HEK293 (cell line): ENCODE measurements at regions not wholly inside any gene's neighbourhood (a gene's known extent, or its start where the extent isn't known, plus 50 kb on each side); places are given as distances from the start of the nearest gene placed in this dataset.

ENCODE experiments used
- BCL11A ChIP-seq: fragments of 450-650 bp; formaldehyde crosslinking; IDR thresholded peaks from 2 replicates; pipeline ENCODE4 v1.5.1; 2016; ENCODE audit warnings: low read depth, missing biosample characterization, missing genetic modification characterization
- CTCF ChIP-seq: fragments of 450-650 bp; formaldehyde crosslinking; IDR thresholded peaks from 2 replicates; pipeline ENCODE4 v1.5.1; 2016; ENCODE audit warnings: missing biosample characterization, missing genetic modification characterization
- HOXC10 ChIP-seq: sonication (generic); formaldehyde crosslinking; IDR thresholded peaks from 2 replicates; pipeline ENCODE4 v1.8.1; 2023; ENCODE audit warnings: mild to moderate bottlenecking, missing genetic modification reagents
- REPIN1 ChIP-seq: fragments of 450-650 bp; formaldehyde crosslinking; IDR thresholded peaks from 2 replicates; pipeline ENCODE4 v1.5.1; 2017; ENCODE audit warnings: missing biosample characterization, missing genetic modification characterization, low read depth
- ZNF211 ChIP-seq: fragments of 450-650 bp; formaldehyde crosslinking; IDR thresholded peaks from 2 replicates; pipeline ENCODE4 v1.5.1; 2016; ENCODE audit warnings: low read depth, missing biosample characterization, missing genetic modification characterization
- ZNF266 ChIP-seq: fragments of 450-650 bp; formaldehyde crosslinking; IDR thresholded peaks from 2 replicates; pipeline ENCODE4 v1.5.1; 2016; ENCODE audit warnings: missing biosample characterization, missing genetic modification characterization, low read depth
- ZNF335 ChIP-seq: fragments of 450-650 bp; formaldehyde crosslinking; conservative IDR thresholded peaks from 2 replicates; pipeline ENCODE4 v1.5.1; 2016; ENCODE audit warnings: missing biosample characterization, missing genetic modification characterization
- ZNF585B ChIP-seq: fragments of 450-650 bp; formaldehyde crosslinking; IDR thresholded peaks from 2 replicates; pipeline ENCODE4 v1.5.1; 2016; ENCODE audit warnings: missing biosample characterization, missing genetic modification characterization

- TF ChIP-seq CTCF (tag by site-specific recombination) (no peak), HOXC10 (CRISPR knock-in tag) (no peak), ZNF211 (tag by site-specific recombination) (no peak), ZNF266 (tag by site-specific recombination) (no peak), BCL11A (no peak), ZNF585B (tag by site-specific recombination) (no peak), ZNF335 (tag by site-specific recombination) (no peak), REPIN1 (tag by site-specific recombination) (no peak)
Measured at GRCh38 chr4:92014067-92014466, 289.7 kb upstream of the GRID2 start.
